Adipocyte (in vitro differentiated cells): ENCODE measurements at regions not wholly inside any gene's neighbourhood (a gene's known extent, or its start where the extent isn't known, plus 50 kb on each side); places are given as distances from the start of the nearest gene placed in this dataset.

ENCODE experiments used
- DNase-seq: peaks from one replicate; pipeline ENCODE4 v3.0.0-alpha.2; 2015; ENCODE audit warnings: low read depth
- H3K27me3 ChIP-seq: replicated peaks from 2 replicates; pipeline ENCODE4 v1.7.0; 2013; ENCODE audit warnings: mild to moderate bottlenecking, low read length, moderate library complexity; ENCODE audit not compliant: control insufficient read depth, insufficient read depth
- H3K36me3 ChIP-seq: 2 replicates; pipeline ENCODE4 v1.7.0; 2013; ENCODE audit warnings: low read length, mild to moderate bottlenecking, moderate library complexity; ENCODE audit not compliant: control insufficient read depth, insufficient read depth, severe bottlenecking
- H3K4me1 ChIP-seq: 2 replicates; pipeline ENCODE4 v1.7.0; 2013; ENCODE audit warnings: mild to moderate bottlenecking, low read length, moderate library complexity; ENCODE audit not compliant: control insufficient read depth, insufficient read depth
- H3K4me3 ChIP-seq: 2 replicates; pipeline ENCODE4 v1.7.0; 2013; ENCODE audit warnings: mild to moderate bottlenecking, low read length, moderate library complexity
- H3K9ac ChIP-seq: 2 replicates; pipeline ENCODE4 v1.7.0; 2013; ENCODE audit warnings: mild to moderate bottlenecking, low read length, moderate library complexity
- H3K9me3 ChIP-seq: 2 replicates; pipeline ENCODE4 v1.7.0; 2013; ENCODE audit warnings: mild to moderate bottlenecking, low read length, moderate library complexity; ENCODE audit not compliant: control insufficient read depth

DNA sequence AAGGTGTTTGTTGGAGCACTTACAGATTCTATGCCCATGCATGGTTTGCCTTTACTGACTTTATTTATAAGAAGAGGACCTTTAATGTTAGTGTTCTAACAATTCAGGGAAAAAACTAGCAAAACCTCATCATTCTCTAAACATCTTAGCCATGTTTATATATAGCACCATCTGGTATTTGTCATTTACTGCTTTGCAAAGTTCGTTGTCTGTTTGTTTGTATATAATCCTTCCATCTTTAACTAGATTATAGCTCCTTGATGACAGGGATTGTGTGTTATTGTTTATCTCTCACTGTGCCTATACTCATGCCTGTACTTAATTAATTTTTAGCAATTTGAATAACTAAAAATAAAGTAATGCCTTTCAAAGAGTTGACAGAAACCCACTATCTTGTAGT, 170.6 kb upstream of the PACRGL start:
- peak; percentile 22 for DNase-seq

DNA sequence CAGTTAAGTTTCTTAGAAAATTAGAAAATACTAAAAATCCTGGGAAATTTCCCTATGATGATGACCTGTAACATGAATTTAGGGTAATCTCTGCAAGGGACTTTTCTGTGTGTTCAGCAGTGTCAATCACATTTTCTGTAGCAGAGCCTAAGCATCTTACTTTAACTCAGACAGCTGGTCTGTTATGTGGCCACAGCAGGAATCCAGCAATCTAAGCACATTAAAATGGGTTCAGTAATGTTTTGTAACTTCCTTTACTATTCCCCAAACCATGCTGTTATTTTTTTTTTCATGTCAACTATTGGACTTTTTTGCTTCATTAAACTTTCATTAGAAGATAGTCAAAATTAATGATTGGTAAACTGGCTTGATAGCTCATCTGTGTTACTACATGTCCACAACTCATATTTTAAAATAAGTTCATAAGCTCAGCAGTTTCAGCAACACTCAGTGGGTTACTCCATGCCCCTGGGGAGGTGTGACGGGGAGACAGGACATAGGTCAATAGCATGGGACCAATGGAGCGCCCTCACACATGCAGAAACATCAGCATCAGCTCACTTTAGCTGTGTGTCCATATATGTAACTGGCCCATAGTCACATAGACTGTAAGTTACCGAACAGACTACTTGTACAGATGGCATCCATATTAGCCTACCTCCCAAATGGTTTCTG, 168.0 kb upstream of the PACRGL start:
- no peak for DNase-seq
- H3K36me3 ChIP-seq, result peaks cover 8% of the 10 kb centered on the region
- H3K4me1 ChIP-seq, result peaks cover 5% of the 10 kb centered on the region
- no peaks in the 10 kb centered on the region for H3K27me3 ChIP-seq
- no peaks in the 10 kb centered on the region for H3K9me3 ChIP-seq
- H3K4me3 ChIP-seq, result no peak overlapping the region
- no peak overlapping the region for H3K9ac ChIP-seq

More for the DNA sequence above, 170.6 kb upstream of the PACRGL start:
- Histone ChIP-seq H3K9me3 (no peaks in the 10 kb centered on the region), H3K4me1 (peaks cover 5% of the 10 kb centered on the region), H3K4me3 (no peak overlapping the region), H3K27me3 (no peaks in the 10 kb centered on the region), H3K9ac (no peak overlapping the region), H3K36me3 (peaks cover 8% of the 10 kb centered on the region)

DNA sequence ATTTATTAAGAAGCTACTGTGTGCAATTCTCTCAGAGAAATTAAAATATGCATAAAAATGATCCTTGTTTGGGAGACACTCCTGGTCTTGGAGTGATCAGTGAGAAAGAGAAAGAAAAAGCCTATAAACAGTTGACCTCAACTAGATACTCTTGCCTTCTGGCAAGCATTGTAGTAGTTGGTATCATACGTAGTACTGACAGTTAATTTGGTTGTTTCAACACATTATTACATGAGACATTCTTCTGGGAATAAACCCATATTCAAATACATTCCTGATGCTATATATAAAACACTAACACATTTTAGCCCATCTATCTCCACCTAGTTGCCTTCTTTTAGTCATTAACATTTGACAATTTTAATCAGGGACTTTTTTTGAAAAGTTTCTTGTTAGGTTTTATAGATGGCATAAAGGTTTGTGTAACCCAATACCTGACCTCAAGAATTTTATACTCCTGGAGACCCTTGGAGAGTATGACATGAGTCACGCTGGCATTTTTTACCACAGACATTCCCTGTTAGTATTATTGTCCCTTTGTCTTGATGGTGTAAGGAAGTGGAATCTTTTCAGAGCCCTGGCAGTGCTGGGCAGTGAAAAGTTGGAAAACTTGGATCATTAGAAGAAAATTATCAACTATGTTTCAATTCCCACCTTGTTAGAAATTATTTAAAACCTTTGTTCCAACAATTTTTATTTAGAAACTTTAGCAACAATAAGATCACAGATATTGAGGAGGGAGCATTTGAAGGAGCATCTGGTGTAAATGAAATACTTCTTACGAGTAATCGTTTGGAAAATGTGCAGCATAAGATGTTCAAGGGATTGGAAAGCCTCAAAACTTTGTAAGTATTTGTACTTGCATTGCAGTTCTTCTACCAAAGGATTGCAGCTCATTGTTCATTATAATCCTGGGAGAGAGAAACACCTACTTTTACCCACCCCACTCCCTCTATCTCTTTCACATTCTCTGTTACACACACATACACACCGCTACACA, 167.1 kb upstream of the PACRGL start:
- no peaks in the 10 kb centered on the region for H3K27me3 ChIP-seq
- peak; percentile 49 for DNase-seq
- H3K36me3 ChIP-seq, result peaks cover 8% of the 10 kb centered on the region
- H3K4me3 ChIP-seq, result no peak overlapping the region
- H3K9ac ChIP-seq, result no peak overlapping the region
- H3K9me3 ChIP-seq, result no peaks in the 10 kb centered on the region
- peaks cover 5% of the 10 kb centered on the region for H3K4me1 ChIP-seq

DNA sequence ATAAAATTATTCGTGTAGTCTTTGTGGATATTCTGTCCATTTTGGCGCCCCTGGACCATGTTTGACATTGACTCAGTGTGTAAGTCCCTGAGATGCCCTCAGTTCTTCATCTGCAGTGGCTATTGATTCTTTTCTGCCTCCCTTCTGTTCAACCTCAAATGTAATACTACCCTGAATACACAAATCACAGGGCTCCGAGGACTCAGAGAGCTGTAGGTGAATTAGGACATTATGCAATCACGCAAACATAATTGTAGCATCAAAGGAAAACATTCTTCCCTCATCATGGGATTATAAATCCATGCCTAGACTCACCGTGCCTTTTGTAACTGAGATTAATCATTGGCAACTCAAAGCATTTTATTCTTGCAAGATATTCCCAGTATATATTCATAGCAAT, 161.4 kb upstream of the PACRGL start:
- Histone ChIP-seq H3K27me3 (no peaks in the 10 kb centered on the region), H3K4me3 (no peak overlapping the region), H3K36me3 (peaks cover 3% of the 10 kb centered on the region), H3K9me3 (no peaks in the 10 kb centered on the region), H3K4me1 (no peaks in the 10 kb centered on the region), H3K9ac (no peak overlapping the region)
- no peak for DNase-seq

DNA sequence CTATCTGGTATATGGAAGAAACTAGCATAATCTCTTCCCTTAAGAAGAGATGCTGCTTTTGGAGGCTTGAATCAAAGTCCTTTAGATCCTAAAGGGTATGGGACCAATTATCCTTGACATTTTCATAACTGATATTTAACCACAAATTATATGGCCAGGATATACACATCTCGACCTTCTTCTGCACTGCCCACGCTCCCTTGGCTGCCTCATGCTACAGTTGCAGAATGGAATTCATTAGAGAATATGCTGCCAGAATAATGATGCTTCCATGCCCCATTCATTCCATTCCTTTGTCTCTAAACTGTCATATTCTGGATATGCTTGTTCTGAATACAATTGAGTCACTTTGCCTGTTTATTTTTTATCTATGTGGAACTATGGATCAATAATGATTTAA, 157.1 kb upstream of the PACRGL start:
- H3K4me3 ChIP-seq, result no peak overlapping the region
- H3K36me3 ChIP-seq, result no peaks in the 10 kb centered on the region
- H3K4me1 ChIP-seq, result peaks cover 7% of the 10 kb centered on the region
- no peak overlapping the region for H3K9ac ChIP-seq
- no peaks in the 10 kb centered on the region for H3K27me3 ChIP-seq
- DNase-seq, result peak; percentile 60
- H3K9me3 ChIP-seq, result no peaks in the 10 kb centered on the region

DNA sequence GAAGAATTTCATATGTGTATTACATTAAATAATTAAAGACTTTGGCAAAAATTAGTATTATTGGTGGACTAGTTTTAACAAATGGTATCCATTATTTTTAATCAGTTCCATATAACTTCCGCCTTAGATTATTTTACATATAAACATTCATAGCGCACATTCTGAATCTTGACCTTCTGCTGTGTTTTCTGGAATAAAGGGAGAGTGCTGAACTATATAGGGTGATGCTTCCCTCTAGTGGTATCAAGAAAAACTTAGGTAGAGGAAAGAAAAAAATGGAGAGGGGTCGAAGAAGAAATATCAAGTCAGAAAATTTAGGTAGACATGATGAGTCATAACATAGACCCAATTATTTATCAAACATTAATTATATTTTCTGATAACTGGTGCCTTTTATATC, 155.6 kb upstream of the PACRGL start:
- no peaks in the 10 kb centered on the region for H3K9me3 ChIP-seq
- no peaks in the 10 kb centered on the region for H3K27me3 ChIP-seq
- DNase-seq, result peak; percentile 82
- H3K36me3 ChIP-seq, result no peaks in the 10 kb centered on the region
- no peak overlapping the region for H3K4me3 ChIP-seq
- H3K9ac ChIP-seq, result no peak overlapping the region
- H3K4me1 ChIP-seq, result peaks cover 7% of the 10 kb centered on the region

DNA sequence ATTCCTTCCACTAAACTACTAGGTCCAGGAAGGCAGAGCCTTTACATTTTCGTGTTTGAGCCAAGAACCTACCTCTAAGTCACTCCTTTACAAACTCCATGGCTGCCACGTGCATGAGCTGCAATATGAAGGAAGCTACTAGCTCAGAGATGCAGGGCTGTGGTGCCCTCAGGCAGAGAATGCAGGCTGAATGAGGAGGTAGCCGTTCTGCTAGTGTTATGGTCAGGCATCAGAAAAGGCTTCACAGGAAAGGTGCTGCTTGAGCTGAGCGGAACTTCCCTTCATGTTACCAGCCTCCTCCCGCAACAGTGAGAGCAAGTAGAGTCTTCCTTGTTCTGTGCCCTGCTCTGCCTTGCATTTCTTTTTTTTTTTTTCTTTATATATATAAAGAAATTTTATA, 148.3 kb upstream of the PACRGL start:
- no peaks in the 10 kb centered on the region for H3K9me3 ChIP-seq
- no peak for DNase-seq
- no peak overlapping the region for H3K4me3 ChIP-seq
- no peak overlapping the region for H3K9ac ChIP-seq
- peaks cover 5% of the 10 kb centered on the region for H3K4me1 ChIP-seq
- no peaks in the 10 kb centered on the region for H3K27me3 ChIP-seq
- H3K36me3 ChIP-seq, result peaks cover 19% of the 10 kb centered on the region

DNA sequence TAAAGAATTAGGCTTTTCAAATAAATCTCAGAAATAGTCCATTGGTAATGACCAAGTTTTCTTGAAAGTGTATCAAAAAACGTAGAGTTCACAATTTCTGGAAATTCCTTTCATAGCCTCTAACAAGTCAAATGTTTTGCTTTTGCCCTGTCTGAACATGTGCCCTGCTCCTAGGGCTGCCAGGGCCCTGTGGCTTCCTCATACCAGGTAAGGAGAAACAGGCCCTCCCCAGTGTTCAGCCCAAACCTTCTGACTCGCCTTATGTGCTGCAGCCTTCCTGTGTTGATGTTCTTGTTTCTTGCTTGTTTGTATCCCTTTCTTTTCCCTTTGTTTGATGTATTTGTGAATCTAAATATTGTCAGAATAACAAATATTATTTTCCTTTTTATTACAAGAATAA, 146.1 kb upstream of the PACRGL start:
- Histone ChIP-seq H3K9ac (no peak overlapping the region), H3K36me3 (peaks cover 23% of the 10 kb centered on the region), H3K9me3 (no peaks in the 10 kb centered on the region), H3K4me3 (no peak overlapping the region), H3K27me3 (no peaks in the 10 kb centered on the region), H3K4me1 (no peaks in the 10 kb centered on the region)
- DNase-seq, result no peak

DNA sequence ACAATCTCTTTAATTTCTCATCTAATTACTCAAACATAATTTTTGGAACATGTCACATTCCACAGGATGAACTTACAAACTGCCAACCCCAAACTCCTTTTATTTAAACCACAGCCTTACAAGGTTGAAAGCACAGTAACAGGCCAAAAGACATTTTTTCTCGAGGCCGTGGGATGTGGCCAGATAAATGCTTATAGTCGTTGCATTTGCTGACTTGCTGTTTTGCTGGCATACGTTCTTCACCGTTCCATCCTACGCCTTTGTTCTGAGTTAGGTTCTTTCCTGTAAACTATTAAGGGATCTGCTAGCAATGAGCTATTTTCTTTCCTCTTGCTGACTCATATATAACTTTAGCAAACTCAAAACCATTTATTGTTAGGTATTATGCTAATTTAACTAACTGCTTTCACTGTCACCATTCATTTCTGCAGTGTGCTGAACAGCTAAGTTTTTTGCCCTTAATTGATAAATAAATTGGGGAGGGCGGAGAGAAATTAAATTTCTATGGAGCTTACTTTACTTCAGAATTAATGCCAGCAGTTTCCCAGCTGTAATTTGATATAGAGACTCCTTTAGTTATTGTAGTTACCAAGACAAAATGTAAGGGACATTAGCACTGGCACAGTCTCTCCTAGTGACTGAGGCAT, 135.1 kb upstream of the PACRGL start:
- peak; percentile 40 for DNase-seq
- Histone ChIP-seq H3K4me3 (no peak overlapping the region), H3K27me3 (no peaks in the 10 kb centered on the region), H3K9ac (no peak overlapping the region), H3K36me3 (peaks cover 7% of the 10 kb centered on the region), H3K4me1 (no peaks in the 10 kb centered on the region), H3K9me3 (no peaks in the 10 kb centered on the region)

DNA sequence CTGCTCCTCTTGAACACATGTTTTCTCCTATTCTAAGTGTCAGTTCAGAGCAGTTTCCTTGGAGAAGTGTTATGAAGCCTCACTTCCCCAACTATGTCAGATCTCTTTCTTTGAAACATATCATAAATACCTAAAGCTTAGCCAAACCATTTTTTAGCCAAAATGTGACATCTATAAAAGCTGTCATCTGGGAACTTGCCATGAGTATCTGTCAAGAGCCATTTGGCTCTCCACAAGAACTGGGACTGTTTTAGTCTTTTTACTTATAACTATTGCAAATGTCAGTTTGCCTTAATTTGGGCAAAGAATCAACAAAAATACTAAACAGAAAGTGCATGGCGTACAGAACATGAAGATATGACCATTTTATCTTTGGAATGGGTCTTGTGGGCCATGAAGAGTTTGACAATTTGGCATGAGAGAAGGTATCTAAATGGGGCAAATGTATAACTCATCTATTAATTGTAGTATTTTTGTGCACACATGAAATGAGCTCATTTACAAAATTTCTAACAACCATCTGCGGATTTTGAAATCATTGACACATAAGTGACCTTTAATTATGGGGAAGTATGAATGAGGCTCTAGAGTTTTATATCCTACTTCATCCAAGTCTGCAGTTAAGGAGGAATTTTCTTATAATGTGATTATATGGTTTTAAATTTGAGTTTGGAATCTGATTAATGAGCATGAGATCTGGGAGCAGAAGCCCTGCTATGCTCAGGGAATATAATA, 129.1 kb upstream of the PACRGL start:
- DNase-seq, result no peak
- H3K9me3 ChIP-seq, result no peaks in the 10 kb centered on the region
- peaks cover 8% of the 10 kb centered on the region for H3K4me1 ChIP-seq
- H3K27me3 ChIP-seq, result no peaks in the 10 kb centered on the region
- no peak overlapping the region for H3K9ac ChIP-seq
- H3K36me3 ChIP-seq, result peaks cover 7% of the 10 kb centered on the region
- no peak overlapping the region for H3K4me3 ChIP-seq
